Activated B cell treated with CpG ODN at 0.5 μM for 24 hours (primary cell): ENCODE measurements at regions not wholly inside any gene's neighbourhood (a gene's known extent, or its start where the extent isn't known, plus 50 kb on each side); places are given as distances from the start of the nearest gene placed in this dataset.

ENCODE experiments used
- ATAC-seq: fragments of 200-7000 bp; cut with Tn5 transposase; one replicate; pipeline ENCODE4 v1.10.0; 2021; ENCODE audit warnings: low read depth, mild to moderate bottlenecking, moderate library complexity
- CTCF ChIA-PET: fragments of 350-600 bp; sonication (Branson Sonifier 250); formaldehyde crosslinking; loops from one replicate; lab custom pipeline; 2021; ENCODE audit warnings: antibody characterized with exemption; lab: Charles Lee
- POLR2A ChIA-PET: fragments of 350-600 bp; sonication (Branson Sonifier 250); formaldehyde crosslinking; loops from one replicate; lab custom pipeline; 2021; ENCODE audit warnings: antibody characterized with exemption; lab: Charles Lee
- DNase-seq: peaks from one replicate; pipeline ENCODE4 v3.0.0; 2022
- H3K27ac Mint-ChIP-seq: one replicate; pipeline ENCODE4 v1.8.0; 2020; ENCODE audit warnings: mixed read lengths
- H3K27me3 Mint-ChIP-seq: one replicate; pipeline ENCODE4 v1.8.0; 2021; ENCODE audit warnings: mixed read lengths
- H3K36me3 Mint-ChIP-seq: one replicate; pipeline ENCODE4 v1.8.0; 2021; ENCODE audit warnings: low read depth, mixed read lengths
- H3K4me1 Mint-ChIP-seq: one replicate; pipeline ENCODE4 v1.8.0; 2021; ENCODE audit warnings: mixed read lengths
- H3K4me3 Mint-ChIP-seq: one replicate; pipeline ENCODE4 v1.8.0; 2020; ENCODE audit warnings: mild to moderate bottlenecking, mixed read lengths
- H3K9me3 Mint-ChIP-seq: one replicate; pipeline ENCODE4 v1.8.0; 2020; ENCODE audit warnings: mixed read lengths
- CTCF ChIP-seq: fragments of 200-600 bp; IDR thresholded peaks from one replicate; pipeline ENCODE4 v1.8.0; 2022; ENCODE audit warnings: antibody characterized with exemption, mild to moderate bottlenecking
- intact Hi-C: fragments of 100-400 bp; cut with micrococcal nuclease; formaldehyde crosslinking; loops from one replicate; pipeline ENCODE4 v1.15.1; 2024

GRCh38 chr20:20926222-20926905 is 179.8 kb downstream of the LINC00237 start:
- no peaks in the 10 kb centered on the region for H3K9me3 Mint-ChIP-seq
- peaks cover 11% of the 10 kb centered on the region for H3K27me3 Mint-ChIP-seq
- H3K36me3 Mint-ChIP-seq, result no peaks in the 10 kb centered on the region
- intact Hi-C loops, result no loop called here
- no peak for TF ChIP-seq CTCF
- ATAC-seq (no peak), DNase-seq (no peak)
- no peaks in the 10 kb centered on the region for H3K4me1 Mint-ChIP-seq
- no peak overlapping the region for H3K27ac Mint-ChIP-seq
- ChIA-PET POLR2A (no interaction called here), CTCF (no interaction called here)
- no peak overlapping the region for H3K4me3 Mint-ChIP-seq

- no peak for ATAC-seq
- peaks cover 2% of the 10 kb centered on the region for H3K36me3 Mint-ChIP-seq
- no peak for DNase-seq
- H3K4me3 Mint-ChIP-seq, result no peak overlapping the region
- POLR2A ChIA-PET, result no interaction called here
- H3K27ac Mint-ChIP-seq, result no peak overlapping the region
- H3K4me1 Mint-ChIP-seq, result no peaks in the 10 kb centered on the region
- CTCF ChIA-PET, result no interaction called here
- peaks cover 19% of the 10 kb centered on the region for H3K9me3 Mint-ChIP-seq
- no peak for TF ChIP-seq CTCF
- H3K27me3 Mint-ChIP-seq, result peaks cover 13% of the 10 kb centered on the region
- intact Hi-C loops, result no loop called here
Measured at GRCh38 chr20:20920433-20920832, 185.7 kb downstream of the LINC00237 start.

GRCh38 chr20:20915844-20916243 is 190.3 kb downstream of the LINC00237 start:
- DNase-seq, result no peak
- ChIA-PET POLR2A (no interaction called here), CTCF (no interaction called here)
- Mint-ChIP-seq H3K36me3 (peaks cover 2% of the 10 kb centered on the region), H3K9me3 (peaks cover 19% of the 10 kb centered on the region), H3K27me3 (peaks cover 7% of the 10 kb centered on the region), H3K4me1 (no peaks in the 10 kb centered on the region), H3K4me3 (no peak overlapping the region), H3K27ac (no peak overlapping the region)
- intact Hi-C loops, result no loop called here
- no peak for TF ChIP-seq CTCF
- ATAC-seq, result no peak

- ATAC-seq (no peak), DNase-seq (no peak)
- TF ChIP-seq CTCF, result no peak
- no peaks in the 10 kb centered on the region for H3K9me3 Mint-ChIP-seq
- intact Hi-C loops, result no loop called here
- no peaks in the 10 kb centered on the region for H3K4me1 Mint-ChIP-seq
- no peaks in the 10 kb centered on the region for H3K36me3 Mint-ChIP-seq
- ChIA-PET CTCF (no interaction called here), POLR2A (no interaction called here)
- no peak overlapping the region for H3K27ac Mint-ChIP-seq
- H3K27me3 Mint-ChIP-seq, result peaks cover 10% of the 10 kb centered on the region
- no peak overlapping the region for H3K4me3 Mint-ChIP-seq
Measured at GRCh38 chr20:20904501-20904831, 192.0 kb upstream of the RALGAPA2 start.

GRCh38 chr20:20903773-20904500 is 191.5 kb upstream of the RALGAPA2 start:
- peaks cover 10% of the 10 kb centered on the region for H3K27me3 Mint-ChIP-seq

More at GRCh38 chr20:20903773-20904500, 191.5 kb upstream of the RALGAPA2 start:
- intact Hi-C loops, result no loop called here
- H3K4me1 Mint-ChIP-seq, result no peaks in the 10 kb centered on the region
- ATAC-seq, result no peak
- DNase-seq, result no peak
- H3K36me3 Mint-ChIP-seq, result no peaks in the 10 kb centered on the region
- no peak overlapping the region for H3K4me3 Mint-ChIP-seq
- no peaks in the 10 kb centered on the region for H3K9me3 Mint-ChIP-seq
- CTCF ChIA-PET, result no interaction called here
- TF ChIP-seq CTCF, result no peak
- POLR2A ChIA-PET, result no interaction called here
- no peak overlapping the region for H3K27ac Mint-ChIP-seq
